ENCODE measurements at regions not wholly inside any gene's neighbourhood (a gene's known extent, or its start where the extent isn't known, plus 50 kb on each side); places are given as distances from the start of the nearest gene placed in this dataset.

GRCh38 chr6:168799067-168799466, 358.1 kb downstream of the SMOC2 start:
- TF ChIP-seq GATA3 (IDR thresholded peaks at IDR 0.05; ENCODE audit: low read depth, low read length), result no peak
- TF ChIP-seq GATA2 (IDR thresholded peaks at IDR 0.05; ENCODE audit: low read depth, low read length), result no peak

All from SH-SY5Y (cell line).